ENCODE measurements at regions not wholly inside any gene's neighbourhood (a gene's known extent, or its start where the extent isn't known, plus 50 kb on each side); places are given as distances from the start of the nearest gene placed in this dataset.
A peak's percentile ranks its signal among the peaks of the same experiment; 100 is the strongest.

GRCh38 chr5:77885519-77885918, 109.4 kb upstream of the TBCA start:
- POLR2A ChIA-PET (ENCODE audit: unreplicated experiment): no interaction called here
- Histone ChIP-seq H3K79me2 (ENCODE audit: low read length) (no peaks in the 10 kb centered on the region), H4K20me1 (ENCODE audit: low read length) (no peaks in the 10 kb centered on the region), H3K27me3 (ENCODE audit: low read length) (no peaks in the 10 kb centered on the region), H3K9ac (ENCODE audit: low read length) (no peak overlapping the region), H3F3A (ENCODE audit: low read length, unreplicated experiment) (no peaks in the 10 kb centered on the region), H3K9me3 (ENCODE audit: low read length) (no peaks in the 10 kb centered on the region), H3K36me3 (ENCODE audit: low read depth, low read length) (no peaks in the 10 kb centered on the region), H3K4me3 (ENCODE audit: low read length) (no peak overlapping the region), H3K4me1 (ENCODE audit: insufficient read depth, low read length) (peaks cover 22% of the 10 kb centered on the region), H3K9me2 (replicated peaks; ENCODE audit: low read length) (no peaks in the 10 kb centered on the region), H2AFZ (ENCODE audit: low read length) (no peak overlapping the region), H3K4me2 (ENCODE audit: low read length) (no peak overlapping the region), H3K27ac (ENCODE audit: low read length) (no peak overlapping the region)
- TF ChIP-seq EZH2 (IDR thresholded peaks at IDR 0.05; ENCODE audit: low read length, unreplicated experiment) (no peak), EZH2phosphoT487 (IDR thresholded peaks at IDR 0.05; ENCODE audit: borderline replicate concordance, low read length) (no peak)
- TF ChIP-seq, protein P1, sequence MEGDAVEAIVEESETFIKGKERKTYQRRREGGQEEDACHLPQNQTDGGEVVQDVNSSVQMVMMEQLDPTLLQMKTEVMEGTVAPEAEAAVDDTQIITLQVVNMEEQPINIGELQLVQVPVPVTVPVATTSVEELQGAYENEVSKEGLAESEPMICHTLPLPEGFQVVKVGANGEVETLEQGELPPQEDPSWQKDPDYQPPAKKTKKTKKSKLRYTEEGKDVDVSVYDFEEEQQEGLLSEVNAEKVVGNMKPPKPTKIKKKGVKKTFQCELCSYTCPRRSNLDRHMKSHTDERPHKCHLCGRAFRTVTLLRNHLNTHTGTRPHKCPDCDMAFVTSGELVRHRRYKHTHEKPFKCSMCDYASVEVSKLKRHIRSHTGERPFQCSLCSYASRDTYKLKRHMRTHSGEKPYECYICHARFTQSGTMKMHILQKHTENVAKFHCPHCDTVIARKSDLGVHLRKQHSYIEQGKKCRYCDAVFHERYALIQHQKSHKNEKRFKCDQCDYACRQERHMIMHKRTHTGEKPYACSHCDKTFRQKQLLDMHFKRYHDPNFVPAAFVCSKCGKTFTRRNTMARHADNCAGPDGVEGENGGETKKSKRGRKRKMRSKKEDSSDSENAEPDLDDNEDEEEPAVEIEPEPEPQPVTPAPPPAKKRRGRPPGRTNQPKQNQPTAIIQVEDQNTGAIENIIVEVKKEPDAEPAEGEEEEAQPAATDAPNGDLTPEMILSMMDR (conservative IDR thresholded peaks at IDR 0.05; ENCODE audit: low read depth, low read length): no peak
- intact Hi-C loops (cut with micrococcal nuclease): no loop called here
- ATAC-seq: no peak
- BruUV-seq (replicated peaks): no TSS peak
- no peak for DNase-seq
- CTCF ChIA-PET: no interaction called here

GRCh38 chr5:77882670-77883257, 106.6 kb upstream of the TBCA start:
- ATAC-seq (peak; percentile 86), DNase-seq (peak; percentile 66)
- ChIA-PET POLR2A (ENCODE audit: unreplicated experiment) (interaction anchor here (0.5 kb wide), 1 partner anchor 150 kb away, joined by 5 read pairs; no protein-coding TSS in a partner anchor), CTCF (no interaction called here)
- H3K4me2 ChIP-seq (ENCODE audit: low read length): no peak overlapping the region
- BruUV-seq (replicated peaks): no TSS peak
- H3F3A ChIP-seq (ENCODE audit: low read length, unreplicated experiment): no peaks in the 10 kb centered on the region
- TF ChIP-seq, protein P1 (conservative IDR thresholded peaks at IDR 0.05; ENCODE audit: low read depth, low read length): no peak
- TF ChIP-seq EZH2 (IDR thresholded peaks at IDR 0.05; ENCODE audit: low read length, unreplicated experiment) (no peak), EZH2phosphoT487 (IDR thresholded peaks at IDR 0.05; ENCODE audit: borderline replicate concordance, low read length) (no peak)
- peaks cover 31% of the 10 kb centered on the region for H3K4me1 ChIP-seq (ENCODE audit: insufficient read depth, low read length)
- H3K4me3 ChIP-seq (ENCODE audit: low read length): no peak overlapping the region
- no peaks in the 10 kb centered on the region for H3K79me2 ChIP-seq (ENCODE audit: low read length)
- no peaks in the 10 kb centered on the region for H4K20me1 ChIP-seq (ENCODE audit: low read length)
- H3K27me3 ChIP-seq (ENCODE audit: low read length): no peaks in the 10 kb centered on the region
- H3K27ac ChIP-seq (ENCODE audit: low read length): peak overlapping the region; percentile 68
- no peaks in the 10 kb centered on the region for H3K36me3 ChIP-seq (ENCODE audit: low read depth, low read length)
- no peaks in the 10 kb centered on the region for H3K9me3 ChIP-seq (ENCODE audit: low read length)
- peak overlapping the region; percentile 17; the same call in 1 of the 2 replicates for H3K9ac ChIP-seq (ENCODE audit: low read length)
- intact Hi-C loops (cut with micrococcal nuclease): loop anchor here (5.0 kb wide), 1 partner anchor 65 kb away; no protein-coding TSS in a partner anchor
- H3K9me2 ChIP-seq (replicated peaks; ENCODE audit: low read length): no peaks in the 10 kb centered on the region
- H2AFZ ChIP-seq (ENCODE audit: low read length): no peak overlapping the region

GRCh38 chr5:77881528-77881927, 105.4 kb upstream of the TBCA start:
- H3K9ac ChIP-seq (ENCODE audit: low read length): no peak overlapping the region
- H3K4me3 ChIP-seq (ENCODE audit: low read length): no peak overlapping the region
- intact Hi-C loops (cut with micrococcal nuclease): loop anchor here (5.0 kb wide), 1 partner anchor 66 kb away; no protein-coding TSS in a partner anchor
- DNase-seq: no peak
- peaks cover 31% of the 10 kb centered on the region for H3K4me1 ChIP-seq (ENCODE audit: insufficient read depth, low read length)
- no peak overlapping the region for H3K4me2 ChIP-seq (ENCODE audit: low read length)
- no peaks in the 10 kb centered on the region for H3K9me3 ChIP-seq (ENCODE audit: low read length)
- peak overlapping the region; percentile 88 for H3K27ac ChIP-seq (ENCODE audit: low read length)
- H2AFZ ChIP-seq (ENCODE audit: low read length): no peak overlapping the region
- no peaks in the 10 kb centered on the region for H4K20me1 ChIP-seq (ENCODE audit: low read length)
- H3K9me2 ChIP-seq (replicated peaks; ENCODE audit: low read length): no peaks in the 10 kb centered on the region
- no peaks in the 10 kb centered on the region for H3F3A ChIP-seq (ENCODE audit: low read length, unreplicated experiment)
- ChIA-PET CTCF (no interaction called here), POLR2A (ENCODE audit: unreplicated experiment) (no interaction called here)
- ATAC-seq: no peak
- BruUV-seq (replicated peaks): no TSS peak
- H3K79me2 ChIP-seq (ENCODE audit: low read length): no peaks in the 10 kb centered on the region
- H3K27me3 ChIP-seq (ENCODE audit: low read length): no peaks in the 10 kb centered on the region
- TF ChIP-seq, protein P1 (conservative IDR thresholded peaks at IDR 0.05; ENCODE audit: low read depth, low read length): no peak
- no peak for TF ChIP-seq EZH2phosphoT487 (IDR thresholded peaks at IDR 0.05; ENCODE audit: borderline replicate concordance, low read length)
- TF ChIP-seq EZH2 (IDR thresholded peaks at IDR 0.05; ENCODE audit: low read length, unreplicated experiment): no peak
- H3K36me3 ChIP-seq (ENCODE audit: low read depth, low read length): no peaks in the 10 kb centered on the region
